SJCRH30 (cell line): ENCODE measurements at regions not wholly inside any gene's neighbourhood (a gene's known extent, or its start where the extent isn't known, plus 50 kb on each side); places are given as distances from the start of the nearest gene placed in this dataset.

Source experiments
- DNase-seq, 2 experiments: peaks; one replicate each; pipeline ENCODE4 v3.0.0-alpha.2; 2015 to 2020
- H3K27ac ChIP-seq: fragments of 250-450 bp; sonication (Bioruptor Pico); 2 replicates; pipeline ENCODE4 v1.5.1; 2020; ENCODE audit warnings: mild to moderate bottlenecking, moderate library complexity
- H3K27me3 ChIP-seq: fragments of 250-450 bp; sonication (Bioruptor Pico); 2 replicates; pipeline ENCODE4 v1.5.1; 2020; ENCODE audit warnings: mild to moderate bottlenecking, moderate library complexity
- H3K36me3 ChIP-seq: fragments of 250-450 bp; sonication (Bioruptor Pico); 2 replicates; pipeline ENCODE4 v1.5.1; 2020; ENCODE audit warnings: mild to moderate bottlenecking, moderate library complexity
- H3K4me1 ChIP-seq: fragments of 250-450 bp; sonication (Bioruptor Pico); 2 replicates; pipeline ENCODE4 v1.5.1; 2020; ENCODE audit warnings: mild to moderate bottlenecking, moderate library complexity
- H3K4me3 ChIP-seq: fragments of 250-450 bp; sonication (Bioruptor Pico); 2 replicates; pipeline ENCODE4 v1.5.1; 2020; ENCODE audit warnings: mild to moderate bottlenecking, moderate library complexity
- H3K9me3 ChIP-seq: fragments of 250-450 bp; sonication (Bioruptor Pico); replicated peaks from 2 replicates; pipeline ENCODE4 v1.5.1; 2020; ENCODE audit warnings: mild to moderate bottlenecking, moderate library complexity

DNA sequence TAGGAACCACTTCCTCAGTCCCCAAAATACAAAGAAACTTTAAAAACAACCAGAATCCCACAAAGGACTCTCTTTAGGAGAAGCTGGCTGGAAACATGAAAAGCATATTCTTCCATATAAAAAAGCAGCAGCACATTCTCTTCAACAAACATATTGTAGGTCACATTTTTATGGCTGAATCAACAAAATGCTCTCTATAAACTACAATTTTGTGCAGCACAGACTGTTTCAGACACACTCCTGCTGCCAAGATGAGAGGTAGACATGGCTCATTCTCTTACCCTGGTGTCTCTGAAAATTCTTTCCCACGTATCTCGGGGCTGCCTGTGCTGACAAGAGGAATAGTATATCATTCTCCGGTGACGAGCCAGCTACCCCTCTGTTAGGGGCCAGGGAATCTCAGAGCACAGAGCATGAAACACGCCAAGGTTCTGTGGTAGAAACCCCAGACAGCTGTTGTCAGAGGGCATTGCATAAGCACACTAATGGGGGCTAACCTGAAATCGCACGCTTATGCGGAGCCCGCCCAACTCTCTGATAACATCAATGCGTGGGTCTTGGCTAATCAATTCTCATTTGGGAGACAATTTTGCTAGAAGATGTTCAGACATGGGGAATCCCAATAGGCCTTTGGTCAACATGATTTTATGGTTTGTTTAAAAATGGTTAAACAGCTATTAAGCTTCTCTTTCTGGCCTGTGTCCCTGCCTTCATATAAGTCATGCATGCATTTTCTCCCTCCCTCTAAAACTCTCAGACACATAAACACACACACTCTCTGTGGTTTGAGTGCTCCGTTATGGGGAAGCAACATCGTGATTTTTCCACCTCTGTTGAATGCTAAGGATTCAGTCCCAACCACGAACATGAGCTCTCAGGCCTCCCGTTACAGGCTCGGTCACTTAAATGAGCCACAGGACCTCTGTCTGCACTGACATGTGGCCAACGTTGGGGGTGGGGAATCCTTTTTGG is 177.5 kb downstream of the INO80D start:
- Histone ChIP-seq H3K4me3 (peak overlapping the region; percentile 35), H3K9me3 (peaks cover 9% of the 10 kb centered on the region), H3K27ac (peak overlapping the region; percentile 88), H3K4me1 (peaks cover 16% of the 10 kb centered on the region), H3K36me3 (no peaks in the 10 kb centered on the region), H3K27me3 (no peaks in the 10 kb centered on the region)
- peak; percentile 85 to 93 for DNase-seq

- Histone ChIP-seq H3K27ac (no peak overlapping the region), H3K36me3 (no peaks in the 10 kb centered on the region), H3K4me3 (no peak overlapping the region), H3K4me1 (peaks cover 28% of the 10 kb centered on the region), H3K27me3 (no peaks in the 10 kb centered on the region), H3K9me3 (peaks cover 9% of the 10 kb centered on the region)
- no peak for DNase-seq
Measured at GRCh38 chr2:205906419-205906818, 179.6 kb downstream of the INO80D start.

GRCh38 chr2:205905576-205905975 is 180.4 kb downstream of the INO80D start:
- Histone ChIP-seq H3K36me3 (no peaks in the 10 kb centered on the region), H3K4me1 (peaks cover 28% of the 10 kb centered on the region), H3K4me3 (no peak overlapping the region), H3K27ac (no peak overlapping the region), H3K9me3 (peaks cover 9% of the 10 kb centered on the region), H3K27me3 (no peaks in the 10 kb centered on the region)
- no peak for DNase-seq

- Histone ChIP-seq H3K27ac (no peak overlapping the region), H3K4me3 (no peak overlapping the region), H3K9me3 (peaks cover 9% of the 10 kb centered on the region), H3K4me1 (peaks cover 28% of the 10 kb centered on the region), H3K27me3 (no peaks in the 10 kb centered on the region), H3K36me3 (no peaks in the 10 kb centered on the region)
- no peak for DNase-seq
Measured at GRCh38 chr2:205904873-205905272, 181.1 kb downstream of the INO80D start.

DNA sequence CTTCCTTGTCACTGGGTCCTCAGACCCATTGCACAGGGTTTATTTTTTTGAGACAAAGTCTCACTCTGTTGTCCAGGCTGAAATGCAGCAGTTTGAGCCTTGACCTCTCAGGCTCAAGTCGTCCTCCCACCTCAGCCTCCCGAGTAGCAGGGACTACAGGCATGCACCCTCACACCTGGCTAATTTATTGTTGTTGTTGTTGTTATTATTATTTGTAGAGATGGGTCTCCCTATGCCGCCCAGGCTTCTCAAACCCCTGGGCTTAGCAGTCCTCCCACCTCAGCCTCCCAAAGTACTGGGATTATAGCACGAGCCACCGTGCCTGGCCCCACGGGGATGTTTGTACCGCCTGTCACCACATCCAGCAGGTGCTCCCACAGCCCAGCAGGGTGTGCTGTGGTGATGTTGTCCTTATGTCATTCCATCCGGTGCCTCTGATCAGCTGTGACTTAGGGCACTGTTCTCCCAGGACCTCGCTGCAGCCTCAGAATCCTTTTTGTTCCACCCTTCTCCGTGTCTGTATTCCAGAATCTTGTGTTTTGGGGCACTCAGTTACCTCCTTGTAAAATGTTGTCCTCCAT is 182.3 kb downstream of the INO80D start:
- H3K9me3 ChIP-seq, result peaks cover 10% of the 10 kb centered on the region
- H3K27ac ChIP-seq, result no peak overlapping the region
- no peaks in the 10 kb centered on the region for H3K36me3 ChIP-seq
- peak in 1 of 2 experiments; percentile 51 for DNase-seq
- peaks cover 19% of the 10 kb centered on the region for H3K4me1 ChIP-seq
- no peak overlapping the region for H3K4me3 ChIP-seq
- H3K27me3 ChIP-seq, result no peaks in the 10 kb centered on the region

- peaks cover 12% of the 10 kb centered on the region for H3K9me3 ChIP-seq
- peak overlapping the region; percentile 48 for H3K27ac ChIP-seq
- peaks cover 13% of the 10 kb centered on the region for H3K4me1 ChIP-seq
- no peak overlapping the region for H3K4me3 ChIP-seq
- no peaks in the 10 kb centered on the region for H3K36me3 ChIP-seq
- H3K27me3 ChIP-seq, result no peaks in the 10 kb centered on the region
- no peak for DNase-seq
Measured at GRCh38 chr2:205902900-205903237, 183.1 kb downstream of the INO80D start.

DNA sequence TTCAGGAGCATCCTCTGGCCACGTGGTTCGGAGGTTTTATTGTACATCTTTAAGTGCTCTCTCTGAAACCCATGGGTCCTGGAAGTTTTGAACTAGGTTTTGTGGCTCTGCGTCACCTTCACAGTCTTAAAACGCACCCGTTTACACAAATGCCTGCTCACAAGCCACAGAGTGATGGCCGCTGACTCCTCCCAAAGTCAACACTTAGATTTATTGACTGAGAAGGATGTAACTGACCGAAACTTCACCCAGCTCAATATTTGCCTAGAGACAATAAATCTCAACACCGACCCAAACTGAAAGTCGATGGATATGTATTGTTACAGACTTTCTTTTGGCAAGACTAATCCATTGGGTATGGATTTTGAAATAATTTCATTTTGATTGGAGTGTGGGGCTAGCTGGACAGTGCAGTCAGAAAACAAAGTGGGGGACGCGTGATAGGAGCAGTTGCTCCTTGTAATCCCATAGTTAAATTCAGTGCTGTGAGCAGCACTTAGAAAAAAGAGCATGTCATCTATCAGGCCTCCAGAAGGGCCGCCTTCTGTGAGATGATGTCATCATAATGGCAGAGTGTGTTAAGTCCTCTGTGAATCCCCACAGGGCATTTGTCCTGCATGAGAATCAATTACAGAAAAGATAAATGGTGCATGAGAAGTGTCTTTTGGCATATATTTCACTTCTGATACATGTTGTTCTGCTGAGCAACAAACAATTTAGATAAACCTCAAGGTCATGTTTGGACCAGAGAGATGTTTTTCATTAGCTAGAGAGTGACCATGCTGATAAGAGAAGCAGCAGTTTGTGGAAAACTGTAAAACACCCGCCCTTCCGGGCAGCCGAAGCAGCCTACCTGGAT is 183.7 kb downstream of the INO80D start:
- Histone ChIP-seq H3K27ac (peak overlapping the region; percentile 48), H3K4me3 (no peak overlapping the region), H3K36me3 (no peaks in the 10 kb centered on the region), H3K27me3 (no peaks in the 10 kb centered on the region), H3K9me3 (peaks cover 6% of the 10 kb centered on the region), H3K4me1 (peaks cover 12% of the 10 kb centered on the region)
- DNase-seq, result peak; percentile 77 to 84

DNA sequence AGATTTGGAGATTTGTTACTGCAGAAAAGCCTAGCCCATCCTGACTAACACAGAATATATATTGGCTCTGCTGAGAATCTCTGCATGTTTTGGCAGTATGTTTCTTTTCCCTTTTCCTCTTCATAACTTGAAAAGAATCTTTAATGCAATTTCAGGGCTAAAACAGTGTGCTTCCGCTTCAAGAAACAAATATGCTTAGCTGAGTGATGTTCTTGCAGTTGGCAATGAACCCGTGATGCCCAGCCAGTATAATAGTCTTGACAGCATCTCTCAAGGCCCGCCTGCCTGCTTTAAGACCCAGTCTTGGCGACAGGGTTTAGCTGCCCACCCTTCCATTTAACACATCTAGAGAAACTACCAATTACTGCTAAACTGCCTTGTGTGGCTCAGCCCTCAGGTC is 184.5 kb downstream of the INO80D start:
- Histone ChIP-seq H3K4me3 (no peak overlapping the region), H3K27me3 (no peaks in the 10 kb centered on the region), H3K27ac (no peak overlapping the region), H3K9me3 (peaks cover 3% of the 10 kb centered on the region; the same call in 1 of the 2 replicates), H3K4me1 (peaks cover 12% of the 10 kb centered on the region), H3K36me3 (no peaks in the 10 kb centered on the region)
- DNase-seq, result no peak

GRCh38 chr2:205898744-205899143 is 187.2 kb downstream of the INO80D start:
- Histone ChIP-seq H3K36me3 (no peaks in the 10 kb centered on the region), H3K27ac (no peak overlapping the region), H3K9me3 (peaks cover 3% of the 10 kb centered on the region; the same call in 1 of the 2 replicates), H3K4me3 (no peak overlapping the region), H3K4me1 (peaks cover 12% of the 10 kb centered on the region), H3K27me3 (no peaks in the 10 kb centered on the region)
- DNase-seq, result no peak

DNA sequence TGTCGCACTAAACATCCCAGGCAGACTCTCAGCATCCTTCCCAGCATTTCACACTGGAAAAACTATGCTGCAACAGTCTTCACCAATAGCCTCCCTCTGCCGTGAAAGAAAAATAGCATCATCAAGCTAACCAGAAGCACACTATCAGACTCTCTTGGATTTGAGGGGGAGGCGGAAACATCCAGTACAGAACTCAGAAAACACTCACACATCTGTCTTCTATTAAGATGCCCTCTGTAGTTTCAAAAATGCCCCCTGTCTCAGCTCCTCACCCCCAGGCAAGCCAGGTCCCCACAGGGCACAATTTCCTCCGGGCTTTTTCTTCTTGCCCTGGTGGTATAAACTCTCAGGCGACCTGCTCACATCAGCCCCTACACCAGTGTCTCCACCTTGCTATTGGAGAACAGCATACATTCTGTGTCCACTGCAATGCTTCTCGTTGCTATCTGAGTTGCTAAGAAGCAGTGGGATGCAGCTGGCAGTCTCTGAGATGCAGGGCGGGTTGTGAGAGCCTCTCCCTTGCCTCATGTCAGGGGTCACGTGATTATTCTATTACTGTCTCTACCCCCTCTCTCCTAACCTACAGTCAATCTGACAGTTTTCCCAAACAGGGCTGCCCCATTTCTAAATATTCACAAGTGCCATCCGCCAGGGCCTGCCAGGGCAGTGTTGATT is 189.9 kb downstream of the INO80D start:
- no peak overlapping the region for H3K27ac ChIP-seq
- H3K36me3 ChIP-seq, result no peaks in the 10 kb centered on the region
- no peak overlapping the region for H3K4me3 ChIP-seq
- DNase-seq, result no peak
- no peaks in the 10 kb centered on the region for H3K27me3 ChIP-seq
- peaks cover 12% of the 10 kb centered on the region for H3K4me1 ChIP-seq
- peaks cover 3% of the 10 kb centered on the region; the same call in 1 of the 2 replicates for H3K9me3 ChIP-seq

- Histone ChIP-seq H3K36me3 (no peaks in the 10 kb centered on the region), H3K4me3 (no peak overlapping the region), H3K4me1 (peaks cover 12% of the 10 kb centered on the region), H3K27ac (no peak overlapping the region), H3K27me3 (no peaks in the 10 kb centered on the region), H3K9me3 (no peaks in the 10 kb centered on the region)
- no peak for DNase-seq
Measured at GRCh38 chr2:205892665-205893259, 193.2 kb downstream of the INO80D start.

GRCh38 chr2:205892251-205892655 is 193.7 kb downstream of the INO80D start:
- Histone ChIP-seq H3K27me3 (no peaks in the 10 kb centered on the region), H3K4me1 (peaks cover 12% of the 10 kb centered on the region), H3K36me3 (no peaks in the 10 kb centered on the region), H3K9me3 (no peaks in the 10 kb centered on the region), H3K4me3 (no peak overlapping the region), H3K27ac (no peak overlapping the region)
- peak; percentile 55 to 74 for DNase-seq

- H3K36me3 ChIP-seq, result no peaks in the 10 kb centered on the region
- peaks cover 18% of the 10 kb centered on the region for H3K4me1 ChIP-seq
- no peak for DNase-seq
- H3K27me3 ChIP-seq, result no peaks in the 10 kb centered on the region
- no peak overlapping the region for H3K4me3 ChIP-seq
- no peak overlapping the region for H3K27ac ChIP-seq
- H3K9me3 ChIP-seq, result no peaks in the 10 kb centered on the region
Measured at GRCh38 chr2:205889114-205889513, 196.9 kb downstream of the INO80D start.

- no peaks in the 10 kb centered on the region for H3K9me3 ChIP-seq
- no peaks in the 10 kb centered on the region for H3K36me3 ChIP-seq
- H3K27me3 ChIP-seq, result no peaks in the 10 kb centered on the region
- no peak overlapping the region for H3K4me3 ChIP-seq
- no peak for DNase-seq
- H3K27ac ChIP-seq, result no peak overlapping the region
- H3K4me1 ChIP-seq, result peaks cover 17% of the 10 kb centered on the region
Measured at GRCh38 chr2:205887637-205888036, 198.3 kb downstream of the INO80D start.
